ENCODE measurements at regions not wholly inside any gene's neighbourhood (a gene's known extent, or its start where the extent isn't known, plus 50 kb on each side); places are given as distances from the start of the nearest gene placed in this dataset.
"Not testable (repeated sequence)": the region's sequence is repeated elsewhere in the genome, so short reads cannot be mapped to it uniquely, and the experiment has no call there.

GRCh38 chr6:27040244-27041042 is 207.1 kb upstream of the PRSS16 start:
- Histone ChIP-seq H3K27me3 (replicated peaks; ENCODE audit: control insufficient read depth, insufficient read depth, low read length) (no peaks in the 10 kb centered on the region), H3K4me1 (ENCODE audit: control insufficient read depth, insufficient read depth, low read length) (no peaks in the 10 kb centered on the region), H3K9ac (ENCODE audit: low read length) (no peak overlapping the region)

DNA sequence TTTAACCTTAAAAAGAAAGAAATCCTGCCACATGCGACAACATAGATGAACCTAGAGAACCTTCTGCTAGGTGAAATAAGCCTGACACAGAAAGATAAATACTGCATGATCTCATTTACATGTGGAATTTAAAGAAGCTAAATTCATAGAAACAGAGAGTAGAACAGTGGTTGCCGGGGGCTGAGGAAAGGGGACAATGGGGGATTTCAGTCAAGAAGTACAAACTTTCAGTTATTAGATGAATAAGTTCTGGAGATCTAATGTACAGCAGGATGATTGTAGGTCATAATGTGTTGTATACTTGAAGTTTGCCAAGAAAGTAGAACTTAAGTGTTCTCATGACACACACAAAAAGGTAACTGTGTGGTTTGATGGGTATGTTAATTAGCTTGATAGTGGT is 204.3 kb upstream of the PRSS16 start:
- Histone ChIP-seq H3K4me3 (ENCODE audit: low read length) (no peak overlapping the region), H3K36me3 (ENCODE audit: control insufficient read depth, insufficient read depth, low read length, severe bottlenecking) (no peaks in the 10 kb centered on the region), H3K9ac (ENCODE audit: low read length) (no peak overlapping the region), H3K9me3 (ENCODE audit: control insufficient read depth, low read length) (no peaks in the 10 kb centered on the region), H3K27me3 (replicated peaks; ENCODE audit: control insufficient read depth, insufficient read depth, low read length) (no peaks in the 10 kb centered on the region), H3K4me1 (ENCODE audit: control insufficient read depth, insufficient read depth, low read length) (no peaks in the 10 kb centered on the region)
- DNase-seq (ENCODE audit: low read depth): no peak

More at GRCh38 chr6:27040244-27041042, 207.1 kb upstream of the PRSS16 start:
- no peak for DNase-seq (ENCODE audit: low read depth)
- Histone ChIP-seq H3K4me3 (ENCODE audit: low read length) (no peak overlapping the region), H3K9me3 (ENCODE audit: control insufficient read depth, low read length) (no peaks in the 10 kb centered on the region), H3K36me3 (ENCODE audit: control insufficient read depth, insufficient read depth, low read length, severe bottlenecking) (no peaks in the 10 kb centered on the region)

DNA sequence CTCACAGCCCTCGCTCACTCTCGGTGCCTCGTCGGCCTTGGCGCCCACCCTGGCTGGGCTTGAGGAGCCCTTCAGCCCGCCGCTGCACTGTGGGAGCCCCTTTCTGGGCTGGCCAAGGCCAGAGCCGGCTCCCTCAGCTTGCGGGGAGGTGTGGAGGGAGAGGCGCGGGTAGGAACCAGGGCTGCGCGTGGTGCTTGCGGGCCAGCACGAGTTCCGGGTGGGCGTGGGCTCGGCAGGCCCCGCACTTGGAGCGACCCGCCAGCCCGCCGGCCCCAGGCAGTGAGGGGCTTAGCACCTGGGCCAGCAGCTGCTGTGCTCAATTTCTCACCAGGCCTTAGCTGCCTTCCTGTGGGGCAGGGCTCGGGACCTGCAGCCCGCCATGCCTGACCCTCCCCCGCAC is 202.4 kb upstream of the PRSS16 start:
- DNase-seq (ENCODE audit: low read depth); H3K36me3 ChIP-seq (ENCODE audit: control insufficient read depth, insufficient read depth, low read length, severe bottlenecking); H3K4me3 ChIP-seq (ENCODE audit: low read length); H3K9me3 ChIP-seq (ENCODE audit: control insufficient read depth, low read length); H3K4me1 ChIP-seq (ENCODE audit: control insufficient read depth, insufficient read depth, low read length); H3K9ac ChIP-seq (ENCODE audit: low read length); H3K27me3 ChIP-seq (replicated peaks; ENCODE audit: control insufficient read depth, insufficient read depth, low read length): not testable (repeated sequence)

- not testable (repeated sequence) for H3K9me3 ChIP-seq (ENCODE audit: control insufficient read depth, low read length); H3K27me3 ChIP-seq (replicated peaks; ENCODE audit: control insufficient read depth, insufficient read depth, low read length); DNase-seq (ENCODE audit: low read depth); H3K9ac ChIP-seq (ENCODE audit: low read length); H3K4me3 ChIP-seq (ENCODE audit: low read length); H3K4me1 ChIP-seq (ENCODE audit: control insufficient read depth, insufficient read depth, low read length); H3K36me3 ChIP-seq (ENCODE audit: control insufficient read depth, insufficient read depth, low read length, severe bottlenecking)
Observed at GRCh38 chr6:27047725-27048124, 199.8 kb upstream of the PRSS16 start.

DNA sequence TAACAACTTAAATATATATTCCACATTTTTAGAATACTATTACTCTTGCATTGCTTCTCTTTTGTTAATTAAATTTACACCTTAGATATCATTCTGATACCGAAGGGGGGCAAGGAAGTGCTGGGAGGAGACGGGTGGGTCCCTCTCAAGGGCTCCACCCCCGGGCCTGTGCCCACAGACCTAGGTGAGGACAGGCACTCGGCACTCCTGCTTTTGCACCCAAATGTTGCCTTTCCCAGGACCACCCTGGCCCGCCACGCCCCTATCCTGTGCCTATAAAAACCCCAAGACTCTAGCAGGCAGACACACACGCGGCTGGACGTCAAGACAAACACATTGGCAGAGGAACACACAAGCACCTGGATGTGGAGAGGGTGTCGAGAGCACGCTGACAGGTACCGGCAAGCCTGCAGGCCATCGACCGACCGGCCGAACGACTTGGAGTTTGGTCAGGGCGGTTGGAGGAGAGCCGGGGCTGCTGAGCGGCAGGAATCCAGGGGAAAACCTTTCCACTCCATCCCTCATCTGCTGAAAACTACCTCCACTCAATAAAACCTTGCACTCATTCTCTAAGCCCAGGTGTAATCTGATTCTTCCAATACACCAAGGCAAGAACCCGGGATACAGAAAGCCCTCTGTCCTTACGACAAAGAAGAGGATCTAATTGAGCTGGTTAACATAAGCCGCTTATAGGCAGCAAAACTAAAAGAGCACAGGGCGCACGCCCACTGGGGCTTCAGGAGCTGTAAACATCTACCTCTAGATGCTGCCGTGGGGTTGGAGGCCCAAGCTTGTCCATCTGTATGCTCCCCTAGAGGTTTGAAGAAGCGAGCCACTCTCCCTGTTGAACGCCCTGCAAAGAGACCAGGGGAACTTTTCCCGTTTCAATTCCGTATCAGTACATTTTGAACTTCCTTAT is 197.4 kb upstream of the PRSS16 start:
- H3K27me3 ChIP-seq (replicated peaks; ENCODE audit: control insufficient read depth, insufficient read depth, low read length): no peaks in the 10 kb centered on the region
- H3K4me3 ChIP-seq (ENCODE audit: low read length): no peak overlapping the region
- DNase-seq (ENCODE audit: low read depth): no peak
- H3K4me1 ChIP-seq (ENCODE audit: control insufficient read depth, insufficient read depth, low read length): no peaks in the 10 kb centered on the region
- H3K9ac ChIP-seq (ENCODE audit: low read length): no peak overlapping the region
- H3K36me3 ChIP-seq (ENCODE audit: control insufficient read depth, insufficient read depth, low read length, severe bottlenecking): no peaks in the 10 kb centered on the region
- no peaks in the 10 kb centered on the region for H3K9me3 ChIP-seq (ENCODE audit: control insufficient read depth, low read length)

- H3K4me1 ChIP-seq (ENCODE audit: control insufficient read depth, insufficient read depth, low read length); H3K27me3 ChIP-seq (replicated peaks; ENCODE audit: control insufficient read depth, insufficient read depth, low read length); H3K36me3 ChIP-seq (ENCODE audit: control insufficient read depth, insufficient read depth, low read length, severe bottlenecking); H3K9ac ChIP-seq (ENCODE audit: low read length); H3K4me3 ChIP-seq (ENCODE audit: low read length); DNase-seq (ENCODE audit: low read depth); H3K9me3 ChIP-seq (ENCODE audit: control insufficient read depth, low read length): not testable (repeated sequence)
Observed at GRCh38 chr6:27052082-27052730, 195.3 kb upstream of the PRSS16 start.

GRCh38 chr6:27052731-27053082 is 194.8 kb upstream of the PRSS16 start:
- Histone ChIP-seq H3K4me3 (ENCODE audit: low read length) (no peak overlapping the region), H3K4me1 (ENCODE audit: control insufficient read depth, insufficient read depth, low read length) (no peaks in the 10 kb centered on the region), H3K27me3 (replicated peaks; ENCODE audit: control insufficient read depth, insufficient read depth, low read length) (peaks cover 7% of the 10 kb centered on the region), H3K36me3 (ENCODE audit: control insufficient read depth, insufficient read depth, low read length, severe bottlenecking) (no peaks in the 10 kb centered on the region), H3K9me3 (ENCODE audit: control insufficient read depth, low read length) (no peaks in the 10 kb centered on the region), H3K9ac (ENCODE audit: low read length) (no peak overlapping the region)
- no peak for DNase-seq (ENCODE audit: low read depth)

DNA sequence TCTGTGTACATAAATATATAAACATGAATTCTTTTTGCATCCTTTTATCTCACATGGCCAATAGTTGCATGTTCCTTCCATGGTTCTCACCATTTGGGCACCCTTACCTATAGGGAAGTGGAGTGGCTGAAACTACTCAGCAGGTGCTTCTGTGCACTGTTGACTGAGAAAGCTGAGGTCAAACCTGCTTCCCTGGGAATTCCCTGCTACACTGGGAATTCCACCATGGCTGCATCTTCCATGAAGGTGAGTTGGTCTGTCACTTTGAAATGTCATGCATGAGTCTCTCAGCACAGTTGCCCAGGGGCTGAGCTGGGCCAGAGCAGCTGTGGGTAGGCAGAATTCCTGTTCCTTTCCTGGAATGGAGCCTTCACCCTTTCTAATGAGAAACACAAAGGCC is 193.8 kb upstream of the PRSS16 start:
- Histone ChIP-seq H3K4me1 (ENCODE audit: control insufficient read depth, insufficient read depth, low read length) (no peaks in the 10 kb centered on the region), H3K36me3 (ENCODE audit: control insufficient read depth, insufficient read depth, low read length, severe bottlenecking) (no peaks in the 10 kb centered on the region), H3K27me3 (replicated peaks; ENCODE audit: control insufficient read depth, insufficient read depth, low read length) (peaks cover 7% of the 10 kb centered on the region), H3K9ac (ENCODE audit: low read length) (no peak overlapping the region), H3K9me3 (ENCODE audit: control insufficient read depth, low read length) (no peaks in the 10 kb centered on the region), H3K4me3 (ENCODE audit: low read length) (no peak overlapping the region)
- DNase-seq (ENCODE audit: low read depth): no peak

GRCh38 chr6:27056615-27057014 is 190.9 kb upstream of the PRSS16 start:
- Histone ChIP-seq H3K36me3 (ENCODE audit: control insufficient read depth, insufficient read depth, low read length, severe bottlenecking) (no peaks in the 10 kb centered on the region), H3K4me3 (ENCODE audit: low read length) (no peak overlapping the region), H3K9me3 (ENCODE audit: control insufficient read depth, low read length) (no peaks in the 10 kb centered on the region), H3K9ac (ENCODE audit: low read length) (no peak overlapping the region), H3K27me3 (replicated peaks; ENCODE audit: control insufficient read depth, insufficient read depth, low read length) (peaks cover 7% of the 10 kb centered on the region), H3K4me1 (ENCODE audit: control insufficient read depth, insufficient read depth, low read length) (no peaks in the 10 kb centered on the region)
- DNase-seq (ENCODE audit: low read depth): no peak

DNA sequence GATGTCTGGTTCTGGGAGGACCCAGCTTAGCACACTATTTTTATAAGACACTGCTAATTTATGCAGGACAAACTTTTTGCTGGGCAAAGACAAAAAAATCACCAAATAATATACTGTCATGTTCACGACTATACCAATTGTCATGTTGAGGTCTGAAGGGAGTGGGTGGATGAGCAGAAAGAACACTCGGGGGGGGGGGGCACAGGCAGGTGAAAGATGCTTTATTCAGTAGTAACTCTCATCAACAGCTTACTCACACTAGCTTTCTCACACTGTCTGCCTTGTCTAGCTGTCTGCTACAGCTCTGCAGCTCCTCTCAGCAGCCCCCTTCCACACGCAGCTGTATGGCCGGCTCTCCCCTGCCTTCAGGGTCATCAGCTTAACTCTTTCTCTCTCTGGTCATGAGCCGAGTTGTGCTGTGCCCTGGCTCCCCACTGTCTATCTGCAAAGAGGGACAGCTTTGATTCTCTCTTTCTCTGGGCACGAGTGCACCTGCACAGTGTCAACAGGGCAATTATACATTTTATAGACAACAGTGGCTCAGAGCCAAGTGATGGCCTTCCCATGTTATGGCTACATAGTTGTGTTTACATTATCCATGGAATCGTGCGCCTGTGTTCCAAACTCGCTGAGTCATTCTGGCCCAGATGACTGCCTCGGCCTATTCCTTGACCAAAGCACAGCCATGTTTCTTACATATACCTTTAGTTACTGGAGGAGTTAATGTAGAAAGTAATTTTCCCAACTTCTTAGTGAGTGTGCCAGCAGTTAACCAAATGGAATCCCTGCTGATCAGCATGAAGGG is 187.7 kb upstream of the PRSS16 start:
- no peak overlapping the region for H3K4me3 ChIP-seq (ENCODE audit: low read length)
- no peak for DNase-seq (ENCODE audit: low read depth)
- peaks cover 7% of the 10 kb centered on the region for H3K27me3 ChIP-seq (replicated peaks; ENCODE audit: control insufficient read depth, insufficient read depth, low read length)
- H3K9ac ChIP-seq (ENCODE audit: low read length): no peak overlapping the region
- no peaks in the 10 kb centered on the region for H3K9me3 ChIP-seq (ENCODE audit: control insufficient read depth, low read length)
- H3K4me1 ChIP-seq (ENCODE audit: control insufficient read depth, insufficient read depth, low read length): no peaks in the 10 kb centered on the region
- no peaks in the 10 kb centered on the region for H3K36me3 ChIP-seq (ENCODE audit: control insufficient read depth, insufficient read depth, low read length, severe bottlenecking)

Data from adipocyte (in vitro differentiated cells).